ENCODE measurements at regions not wholly inside any gene's neighbourhood (a gene's known extent, or its start where the extent isn't known, plus 50 kb on each side); places are given as distances from the start of the nearest gene placed in this dataset.
"Not testable (repeated sequence)": the region's sequence is repeated elsewhere in the genome, so short reads cannot be mapped to it uniquely, and the experiment has no call there.

- H3K36me3 ChIP-seq; DNase-seq; H3K9me3 ChIP-seq; H3K27ac ChIP-seq; H3K4me1 ChIP-seq; H3K27me3 ChIP-seq; H3K4me3 ChIP-seq (replicated peaks in 1 of 3); intact Hi-C loops (cut with DNase I): not testable (repeated sequence)
- WGBS, 2 donors = 72 to 78% methylated on average over 2 of the region's 2 CpGs
Observed at GRCh38 chr16:16570874-16571273, 191.9 kb downstream of the NPIPA7 start.

GRCh38 chr16:16572130-16572774 lies 193.3 kb downstream of the NPIPA7 start:
- H3K27me3 ChIP-seq; H3K4me1 ChIP-seq; DNase-seq; H3K36me3 ChIP-seq; intact Hi-C loops (cut with DNase I); H3K9me3 ChIP-seq; H3K27ac ChIP-seq; H3K4me3 ChIP-seq (replicated peaks in 1 of 3): not testable (repeated sequence)
- 82 to 100% methylated on average over 1 to 7 of the region's 10 CpGs for WGBS, 2 donors

GRCh38 chr16:16577062-16577461 lies 198.1 kb downstream of the NPIPA7 start:
- H3K4me1 ChIP-seq; H3K4me3 ChIP-seq (replicated peaks in 1 of 3); H3K36me3 ChIP-seq; H3K27me3 ChIP-seq; H3K9me3 ChIP-seq; intact Hi-C loops (cut with DNase I); DNase-seq; H3K27ac ChIP-seq: not testable (repeated sequence)
- 61 to 63% methylated on average over 5 of the region's 5 CpGs for WGBS, 2 donors

- Histone ChIP-seq H3K9me3 (no peaks in the 10 kb centered on the region), H3K27ac (no peak overlapping the region), H3K4me3 (replicated peaks in 1 of 3) (no peak overlapping the region), H3K27me3 (no peaks in the 10 kb centered on the region), H3K36me3 (no peaks in the 10 kb centered on the region), H3K4me1 (no peaks in the 10 kb centered on the region)
- DNase-seq = no peak
- WGBS, 2 donors = 92 to 93% methylated on average over 5 of the region's 5 CpGs
- TF ChIP-seq POLR2A (IDR thresholded peaks at IDR 0.05) = no peak
- no peak for TF ChIP-seq CTCF (IDR thresholded peaks at IDR 0.05)
- intact Hi-C loops (cut with DNase I) = no loop called here
Observed at GRCh38 chr16:16578701-16579100, 199.8 kb downstream of the NPIPA7 start.

GRCh38 chr16:16582916-16583315 lies 204.0 kb downstream of the NPIPA7 start:
- H3K27ac ChIP-seq; DNase-seq; H3K4me3 ChIP-seq (replicated peaks in 1 of 3); H3K9me3 ChIP-seq; intact Hi-C loops (cut with DNase I); H3K36me3 ChIP-seq; H3K27me3 ChIP-seq; H3K4me1 ChIP-seq: not testable (repeated sequence)
- 88 to 93% methylated on average over 7 of the region's 7 CpGs for WGBS, 2 donors

- H3K27ac ChIP-seq; H3K27me3 ChIP-seq; H3K36me3 ChIP-seq; H3K9me3 ChIP-seq; DNase-seq; intact Hi-C loops (cut with DNase I); H3K4me1 ChIP-seq; H3K4me3 ChIP-seq (replicated peaks in 1 of 3): not testable (repeated sequence)
- 85 to 88% methylated on average over 6 of the region's 7 CpGs for WGBS, 2 donors
Observed at GRCh38 chr16:16586073-16586651, 207.2 kb downstream of the NPIPA7 start.

- H3K4me3 ChIP-seq (replicated peaks in 1 of 3); DNase-seq; H3K4me1 ChIP-seq; H3K9me3 ChIP-seq; H3K27ac ChIP-seq; H3K27me3 ChIP-seq; intact Hi-C loops (cut with DNase I); H3K36me3 ChIP-seq: not testable (repeated sequence)
- WGBS, 2 donors = 94 to 95% methylated on average over 4 of the region's 6 CpGs
Observed at GRCh38 chr16:16586969-16587368, 208.0 kb downstream of the NPIPA7 start.

GRCh38 chr16:16588436-16588835 lies 209.5 kb downstream of the NPIPA7 start:
- H3K4me1 ChIP-seq; H3K27me3 ChIP-seq; DNase-seq; H3K9me3 ChIP-seq; intact Hi-C loops (cut with DNase I); H3K27ac ChIP-seq; H3K36me3 ChIP-seq; H3K4me3 ChIP-seq (replicated peaks in 1 of 3): not testable (repeated sequence)
- 78 to 85% methylated on average over 6 to 7 of the region's 7 CpGs for WGBS, 2 donors

GRCh38 chr16:16590654-16591318 lies 211.8 kb downstream of the NPIPA7 start:
- H3K4me3 ChIP-seq (replicated peaks in 1 of 3); H3K27ac ChIP-seq; H3K4me1 ChIP-seq; H3K36me3 ChIP-seq; intact Hi-C loops (cut with DNase I); H3K9me3 ChIP-seq; DNase-seq; H3K27me3 ChIP-seq: not testable (repeated sequence)
- 0 to 41% methylated on average over 1 to 2 of the region's 4 CpGs for WGBS, 2 donors
